DMS53 treated with DMSO at 0.1 percent for 48 hours (cell line): ENCODE measurements at regions not wholly inside any gene's neighbourhood (a gene's known extent, or its start where the extent isn't known, plus 50 kb on each side); places are given as distances from the start of the nearest gene placed in this dataset.
"Not testable (repeated sequence)": the region's sequence is repeated elsewhere in the genome, so short reads cannot be mapped to it uniquely, and the experiment has no call there.

ENCODE experiments used
- DNase-seq: peaks from one replicate; lab custom pipeline; 2025; ENCODE audit not compliant: unreplicated experiment; lab: John Stamatoyannopoulos, UW

- no peak for DNase-seq
Measured at GRCh38 chr2:185475914-185476313, 262.7 kb upstream of the FSIP2 start.

- DNase-seq, result no peak
Measured at GRCh38 chr2:185477452-185477851, 261.2 kb upstream of the FSIP2 start.

GRCh38 chr2:185484602-185485001 is 254.0 kb upstream of the FSIP2 start:
- DNase-seq, result no peak

- no peak for DNase-seq
Measured at GRCh38 chr2:185502351-185502750, 236.3 kb upstream of the FSIP2 start.

- DNase-seq, result no peak
Measured at GRCh38 chr2:185507719-185508118, 230.9 kb upstream of the FSIP2 start.

- DNase-seq, result no peak
Measured at GRCh38 chr2:185510060-185510459, 228.5 kb upstream of the FSIP2 start.

GRCh38 chr2:185511925-185512324 is 226.7 kb upstream of the FSIP2 start:
- DNase-seq, result no peak

GRCh38 chr2:185522472-185522871 is 216.1 kb upstream of the FSIP2 start:
- DNase-seq, result no peak

GRCh38 chr2:185524242-185524641 is 214.4 kb upstream of the FSIP2 start:
- not testable (repeated sequence) for DNase-seq

- DNase-seq, result no peak
Measured at GRCh38 chr2:185526161-185526560, 212.4 kb upstream of the FSIP2 start.

- DNase-seq, result no peak
Measured at GRCh38 chr2:185531721-185532120, 206.9 kb upstream of the FSIP2 start.

GRCh38 chr2:185537689-185538088 is 200.9 kb upstream of the FSIP2 start:
- DNase-seq, result no peak

GRCh38 chr2:185567196-185567595 is 171.4 kb upstream of the FSIP2 start:
- no peak for DNase-seq

GRCh38 chr2:185567940-185568339 is 170.7 kb upstream of the FSIP2 start:
- no peak for DNase-seq

GRCh38 chr2:185578322-185578721 is 160.3 kb upstream of the FSIP2 start:
- no peak for DNase-seq

GRCh38 chr2:185583058-185583816 is 155.4 kb upstream of the FSIP2 start:
- peak; percentile 95 for DNase-seq

GRCh38 chr2:185585165-185585564 is 153.4 kb upstream of the FSIP2 start:
- not testable (repeated sequence) for DNase-seq

GRCh38 chr2:185591276-185591675 is 147.3 kb upstream of the FSIP2 start:
- DNase-seq, result not testable (repeated sequence)

GRCh38 chr2:185607945-185608344 is 130.7 kb upstream of the FSIP2 start:
- no peak for DNase-seq

- DNase-seq, result peak; percentile 66
Measured at GRCh38 chr2:185608799-185609198, 129.8 kb upstream of the FSIP2 start.

- no peak for DNase-seq
Measured at GRCh38 chr2:185610301-185610700, 128.3 kb upstream of the FSIP2 start.

GRCh38 chr2:185618625-185619024 is 120.0 kb upstream of the FSIP2 start:
- no peak for DNase-seq

GRCh38 chr2:185625604-185626003 is 113.0 kb upstream of the FSIP2 start:
- no peak for DNase-seq
